ENCODE measurements at regions not wholly inside any gene's neighbourhood (a gene's known extent, or its start where the extent isn't known, plus 50 kb on each side); places are given as distances from the start of the nearest gene placed in this dataset.

- H3K4me1 ChIP-seq (ENCODE audit: control insufficient read depth, insufficient read depth, low read length): peaks cover 38% of the 10 kb centered on the region
Measured at GRCh38 chr9:110133608-110134210, 74.2 kb downstream of the C9orf152 start.

More at GRCh38 chr9:110133608-110134210, 74.2 kb downstream of the C9orf152 start:
- Histone ChIP-seq H3K27ac (ENCODE audit: insufficient read depth, low read length) (peak overlapping the region; percentile 32; the same call in 1 of the 2 replicates), H3K14ac (replicated peaks; ENCODE audit: low read depth, low read length) (no peak overlapping the region), H3K9me1 (ENCODE audit: insufficient read depth, low read length) (peaks cover 45% of the 10 kb centered on the region), H2BK5ac (ENCODE audit: low read depth, low read length, poor library complexity, severe bottlenecking) (no peak overlapping the region), H2AK9ac (replicated peaks; ENCODE audit: low read depth, low read length, poor library complexity) (no peak overlapping the region), H3K9me3 (ENCODE audit: control insufficient read depth, insufficient read depth, low read length) (no peaks in the 10 kb centered on the region), H2BK20ac (ENCODE audit: low read depth, low read length) (no peak overlapping the region), H3K79me1 (ENCODE audit: low read depth in 1 of 2, low read length in 2 of 2) (peaks cover 24 to 84% of the 10 kb centered on the region in 2 experiments), H4K8ac (ENCODE audit: low read depth in 2 of 2, low read length in 2 of 2) (no peak overlapping the region), H4K91ac (ENCODE audit: insufficient read depth, low read depth, low read length) (no peak overlapping the region), H3K9ac (ENCODE audit: low read depth, low read length) (no peak overlapping the region), H3K18ac (ENCODE audit: low read depth, low read length) (no peak overlapping the region), H2BK120ac (ENCODE audit: low read depth, low read length) (no peak overlapping the region), H3K4ac (ENCODE audit: low read depth, low read length) (no peak overlapping the region), H2AK5ac (ENCODE audit: low read depth, low read length) (no peak overlapping the region), H3K36me3 (ENCODE audit: control insufficient read depth, insufficient read depth, low read length) (peaks cover 28% of the 10 kb centered on the region), H3K23ac (ENCODE audit: low read depth, low read length) (no peak overlapping the region), H2AFZ (replicated peaks; ENCODE audit: low read length, poor library complexity) (no peak overlapping the region), H2BK15ac (ENCODE audit: low read depth, low read length) (no peak overlapping the region), H4K20me1 (ENCODE audit: insufficient read depth, low read length) (peaks cover 94% of the 10 kb centered on the region), H3K4me3 (ENCODE audit: insufficient read depth, low read depth, low read length) (no peak overlapping the region), H4K5ac (ENCODE audit: low read depth, low read length) (no peak overlapping the region), H3K27me3 (ENCODE audit: control insufficient read depth, insufficient read depth, low read length) (no peaks in the 10 kb centered on the region), H3K56ac (ENCODE audit: extremely low read depth, insufficient read depth, low read length) (no peak overlapping the region), H3K4me2 (ENCODE audit: low read depth, low read length) (0 out of 2 replicates have a peak overlapping the region, but pooled peaks have one; percentile 23)
- WGBS, 2 experiments (ENCODE audit: extremely low coverage in 2 of 2, insufficient read length in 1 of 2): no CpG with 5 or more reads among the region's 4 CpGs
- TF ChIP-seq CEBPB (IDR thresholded peaks at IDR 0.05; ENCODE audit: low read depth, low read length) (no peak), FOS (IDR thresholded peaks at IDR 0.05; ENCODE audit: low read depth, low read length) (peak; percentile 78), BHLHE40 (IDR thresholded peaks at IDR 0.05; ENCODE audit: low read depth, low read length) (peak; percentile 36; the same call in 1 of the 2 replicates)
- ChIA-PET CTCF (no interaction called here), POLR2A (ENCODE audit: unreplicated experiment) (no interaction called here)
- in situ Hi-C loops (cut with MboI; ENCODE audit: low sequenced_read_pairs): no loop called here
- intact Hi-C loops (cut with micrococcal nuclease): no loop called here
- dilution Hi-C loops (cut with HindIII; ENCODE audit: low sequenced_read_pairs, unreplicated experiment): no loop called here
- no TSS peak for BruUV-seq (replicated peaks)
- DNase-seq: peak; percentile 80
- ATAC-seq (ENCODE audit: low read depth): no peak; the same call in 1 of the 2 replicates

All from IMR-90 (cell line).